ENCODE measurements at regions not wholly inside any gene's neighbourhood (a gene's known extent, or its start where the extent isn't known, plus 50 kb on each side); places are given as distances from the start of the nearest gene placed in this dataset.

DNA sequence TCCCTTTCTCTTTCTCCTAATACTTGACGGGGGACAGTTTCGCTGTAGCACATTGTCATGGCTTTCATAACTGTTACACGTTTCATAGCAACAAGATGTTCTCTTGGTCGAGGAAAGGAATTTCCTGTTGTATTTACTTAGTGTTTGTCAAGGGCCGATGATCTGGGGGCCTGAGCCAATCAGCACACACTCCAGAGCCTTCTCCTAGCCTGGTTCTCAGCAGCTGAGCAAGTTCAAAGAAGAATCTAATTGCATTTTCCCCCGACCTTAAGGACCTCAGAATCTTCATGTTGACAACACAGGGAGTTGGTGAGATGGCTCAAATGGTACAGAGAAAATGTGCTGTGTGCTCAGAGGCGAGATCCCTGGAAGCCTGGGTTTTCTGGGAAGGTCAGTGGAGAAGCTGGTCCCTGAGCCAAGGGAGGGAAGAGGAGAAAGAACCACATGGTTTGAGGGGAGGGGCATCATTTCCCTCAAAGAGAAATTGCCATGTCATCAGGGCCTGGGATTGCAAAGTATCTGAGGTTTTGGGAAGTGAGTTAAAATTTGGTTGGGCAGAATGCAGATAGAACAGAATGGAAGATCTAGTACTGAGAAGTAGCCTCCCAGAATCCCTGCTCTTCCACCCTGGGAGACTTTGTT is 76.9 kb upstream of the AGAP1 start:
- TF ChIP-seq SPI1 (IDR thresholded peaks at IDR 0.05; ENCODE audit: borderline replicate concordance, low read depth) (no peak), GABPA (IDR thresholded peaks at IDR 0.05; ENCODE audit: low read depth) (no peak), POLR2AphosphoS5 (IDR thresholded peaks at IDR 0.05; ENCODE audit: low read depth) (no peak)
- TF ChIP-seq, protein P1, sequence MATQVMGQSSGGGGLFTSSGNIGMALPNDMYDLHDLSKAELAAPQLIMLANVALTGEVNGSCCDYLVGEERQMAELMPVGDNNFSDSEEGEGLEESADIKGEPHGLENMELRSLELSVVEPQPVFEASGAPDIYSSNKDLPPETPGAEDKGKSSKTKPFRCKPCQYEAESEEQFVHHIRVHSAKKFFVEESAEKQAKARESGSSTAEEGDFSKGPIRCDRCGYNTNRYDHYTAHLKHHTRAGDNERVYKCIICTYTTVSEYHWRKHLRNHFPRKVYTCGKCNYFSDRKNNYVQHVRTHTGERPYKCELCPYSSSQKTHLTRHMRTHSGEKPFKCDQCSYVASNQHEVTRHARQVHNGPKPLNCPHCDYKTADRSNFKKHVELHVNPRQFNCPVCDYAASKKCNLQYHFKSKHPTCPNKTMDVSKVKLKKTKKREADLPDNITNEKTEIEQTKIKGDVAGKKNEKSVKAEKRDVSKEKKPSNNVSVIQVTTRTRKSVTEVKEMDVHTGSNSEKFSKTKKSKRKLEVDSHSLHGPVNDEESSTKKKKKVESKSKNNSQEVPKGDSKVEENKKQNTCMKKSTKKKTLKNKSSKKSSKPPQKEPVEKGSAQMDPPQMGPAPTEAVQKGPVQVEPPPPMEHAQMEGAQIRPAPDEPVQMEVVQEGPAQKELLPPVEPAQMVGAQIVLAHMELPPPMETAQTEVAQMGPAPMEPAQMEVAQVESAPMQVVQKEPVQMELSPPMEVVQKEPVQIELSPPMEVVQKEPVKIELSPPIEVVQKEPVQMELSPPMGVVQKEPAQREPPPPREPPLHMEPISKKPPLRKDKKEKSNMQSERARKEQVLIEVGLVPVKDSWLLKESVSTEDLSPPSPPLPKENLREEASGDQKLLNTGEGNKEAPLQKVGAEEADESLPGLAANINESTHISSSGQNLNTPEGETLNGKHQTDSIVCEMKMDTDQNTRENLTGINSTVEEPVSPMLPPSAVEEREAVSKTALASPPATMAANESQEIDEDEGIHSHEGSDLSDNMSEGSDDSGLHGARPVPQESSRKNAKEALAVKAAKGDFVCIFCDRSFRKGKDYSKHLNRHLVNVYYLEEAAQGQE (IDR thresholded peaks at IDR 0.05; ENCODE audit: insufficient replicate concordance, low read depth): no peak
- TF ChIP-seq, protein P2, sequence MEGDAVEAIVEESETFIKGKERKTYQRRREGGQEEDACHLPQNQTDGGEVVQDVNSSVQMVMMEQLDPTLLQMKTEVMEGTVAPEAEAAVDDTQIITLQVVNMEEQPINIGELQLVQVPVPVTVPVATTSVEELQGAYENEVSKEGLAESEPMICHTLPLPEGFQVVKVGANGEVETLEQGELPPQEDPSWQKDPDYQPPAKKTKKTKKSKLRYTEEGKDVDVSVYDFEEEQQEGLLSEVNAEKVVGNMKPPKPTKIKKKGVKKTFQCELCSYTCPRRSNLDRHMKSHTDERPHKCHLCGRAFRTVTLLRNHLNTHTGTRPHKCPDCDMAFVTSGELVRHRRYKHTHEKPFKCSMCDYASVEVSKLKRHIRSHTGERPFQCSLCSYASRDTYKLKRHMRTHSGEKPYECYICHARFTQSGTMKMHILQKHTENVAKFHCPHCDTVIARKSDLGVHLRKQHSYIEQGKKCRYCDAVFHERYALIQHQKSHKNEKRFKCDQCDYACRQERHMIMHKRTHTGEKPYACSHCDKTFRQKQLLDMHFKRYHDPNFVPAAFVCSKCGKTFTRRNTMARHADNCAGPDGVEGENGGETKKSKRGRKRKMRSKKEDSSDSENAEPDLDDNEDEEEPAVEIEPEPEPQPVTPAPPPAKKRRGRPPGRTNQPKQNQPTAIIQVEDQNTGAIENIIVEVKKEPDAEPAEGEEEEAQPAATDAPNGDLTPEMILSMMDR (IDR thresholded peaks at IDR 0.05; ENCODE audit: insufficient read depth, low read length): no peak
- Histone ChIP-seq H3K4me3 (replicated peaks; ENCODE audit: insufficient read depth, low read length) (no peak overlapping the region), H3K27me3 (ENCODE audit: insufficient read depth, poor library complexity, severe bottlenecking) (no peaks in the 10 kb centered on the region), H3K27ac (replicated peaks) (no peak overlapping the region)
- DNase-seq (ENCODE audit: low read depth in 1 of 2, low spot score in 1 of 2): no peak

DNA sequence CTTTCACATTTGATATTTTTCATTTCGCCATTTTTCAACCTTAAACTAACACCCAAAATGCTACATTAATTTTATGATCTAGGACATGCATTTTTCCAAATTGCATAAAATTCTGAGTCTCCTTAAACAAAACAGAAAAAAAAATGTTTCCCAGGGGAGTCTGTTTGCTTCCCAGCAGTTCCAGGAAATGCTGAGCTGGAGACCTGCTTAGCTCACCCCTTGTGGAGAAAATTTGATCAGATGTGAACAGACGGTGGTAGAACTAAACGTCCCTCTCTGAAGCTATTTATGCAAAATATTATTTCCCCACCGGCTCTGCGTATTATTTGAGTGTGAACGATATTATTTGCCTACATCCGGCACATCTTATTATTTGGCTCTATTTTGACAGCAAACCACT is 74.9 kb upstream of the AGAP1 start:
- DNase-seq (ENCODE audit: low read depth in 1 of 2, low spot score in 1 of 2): no peak
- Histone ChIP-seq H3K27ac (replicated peaks) (no peak overlapping the region), H3K4me3 (replicated peaks; ENCODE audit: insufficient read depth, low read length) (no peak overlapping the region), H3K27me3 (ENCODE audit: insufficient read depth, poor library complexity, severe bottlenecking) (no peaks in the 10 kb centered on the region)
- TF ChIP-seq, protein P2 (IDR thresholded peaks at IDR 0.05; ENCODE audit: insufficient read depth, low read length): no peak
- TF ChIP-seq SPI1 (IDR thresholded peaks at IDR 0.05; ENCODE audit: borderline replicate concordance, low read depth) (no peak), POLR2AphosphoS5 (IDR thresholded peaks at IDR 0.05; ENCODE audit: low read depth) (no peak)

DNA sequence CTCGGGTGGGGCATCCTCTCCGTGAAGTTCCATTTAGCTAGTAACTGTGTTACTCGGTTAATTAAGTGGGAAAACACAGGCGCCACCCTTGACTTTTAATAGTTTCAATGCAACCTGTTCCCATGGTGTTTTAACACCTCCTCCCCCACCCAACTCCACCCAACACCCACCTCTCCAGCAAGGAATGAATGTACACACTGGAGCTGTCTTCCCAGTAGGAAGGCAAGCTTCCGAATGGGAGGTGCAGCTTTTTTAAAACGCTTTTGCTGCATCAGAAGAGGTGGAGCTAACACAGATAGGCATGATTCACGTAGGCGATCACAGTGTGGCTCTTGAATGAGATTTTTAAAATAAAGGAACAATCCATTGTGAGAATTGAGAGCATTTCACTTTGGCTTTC is 73.8 kb upstream of the AGAP1 start:
- H3K27me3 ChIP-seq (ENCODE audit: insufficient read depth, poor library complexity, severe bottlenecking): no peaks in the 10 kb centered on the region
- DNase-seq (ENCODE audit: low read depth in 1 of 2, low spot score in 1 of 2): no peak
- no peak overlapping the region for H3K27ac ChIP-seq (replicated peaks)
- no peak overlapping the region for H3K4me3 ChIP-seq (replicated peaks; ENCODE audit: insufficient read depth, low read length)
- TF ChIP-seq, protein P1 (IDR thresholded peaks at IDR 0.05; ENCODE audit: insufficient replicate concordance, low read depth): no peak
- TF ChIP-seq POLR2AphosphoS5 (IDR thresholded peaks at IDR 0.05; ENCODE audit: low read depth) (no peak), SPI1 (IDR thresholded peaks at IDR 0.05; ENCODE audit: borderline replicate concordance, low read depth) (no peak), GABPA (IDR thresholded peaks at IDR 0.05; ENCODE audit: low read depth) (no peak)
- TF ChIP-seq, protein P2 (IDR thresholded peaks at IDR 0.05; ENCODE audit: insufficient read depth, low read length): no peak

DNA sequence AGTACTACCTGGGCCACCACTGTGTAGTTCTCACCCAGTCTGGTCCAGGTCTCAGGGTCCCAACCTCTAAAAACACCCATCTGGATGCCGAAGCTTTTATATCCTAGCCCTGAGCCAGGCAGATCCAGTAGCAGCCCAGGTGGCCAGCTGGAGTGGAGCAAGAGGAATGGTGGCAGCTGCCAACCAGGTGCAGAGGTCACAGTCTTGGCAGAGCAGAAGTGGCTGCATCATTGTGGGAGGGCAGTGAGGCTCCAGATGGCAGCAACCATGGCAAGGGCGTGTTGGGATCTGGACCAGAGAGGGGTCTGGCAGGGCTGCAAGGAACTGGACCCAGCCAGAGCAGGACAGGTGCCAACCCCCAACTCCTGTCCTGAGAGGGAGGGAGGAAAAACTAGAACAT is 72.2 kb upstream of the AGAP1 start:
- Histone ChIP-seq H3K27ac (replicated peaks) (no peak overlapping the region), H3K27me3 (ENCODE audit: insufficient read depth, poor library complexity, severe bottlenecking) (no peaks in the 10 kb centered on the region), H3K4me3 (replicated peaks; ENCODE audit: insufficient read depth, low read length) (no peak overlapping the region)
- TF ChIP-seq GABPA (IDR thresholded peaks at IDR 0.05; ENCODE audit: low read depth) (no peak), SPI1 (IDR thresholded peaks at IDR 0.05; ENCODE audit: borderline replicate concordance, low read depth) (no peak), POLR2AphosphoS5 (IDR thresholded peaks at IDR 0.05; ENCODE audit: low read depth) (no peak)
- TF ChIP-seq, protein P1 (IDR thresholded peaks at IDR 0.05; ENCODE audit: insufficient replicate concordance, low read depth): no peak
- TF ChIP-seq, protein P2 (IDR thresholded peaks at IDR 0.05; ENCODE audit: insufficient read depth, low read length): no peak
- no peak for DNase-seq (ENCODE audit: low read depth in 1 of 2, low spot score in 1 of 2)
